Transverse colon (tissue), 4 donors: ENCODE measurements at regions not wholly inside any gene's neighbourhood (a gene's known extent, or its start where the extent isn't known, plus 50 kb on each side); places are given as distances from the start of the nearest gene placed in this dataset.

Experiments used
- DNase-seq: peaks from one replicate; pipeline ENCODE4 v3.0.0-alpha.2; 2019
- H3K27ac ChIP-seq, 4 donors: fragments of 200-600 bp; sonication (generic); 2 replicates each; pipeline ENCODE4 v1.5.1; 2016 to 2018; ENCODE audit warnings: inconsistent platforms in 4 of 4
- H3K27me3 ChIP-seq: fragments of 200-600 bp; sonication (generic); 2 replicates; pipeline ENCODE4 v1.5.1; 2017; ENCODE audit warnings: inconsistent platforms
- H3K36me3 ChIP-seq, 4 donors: fragments of 200-600 bp; sonication (generic); 2 replicates each; pipeline ENCODE4 v1.5.1; 2017 to 2019; ENCODE audit warnings: inconsistent platforms in 4 of 4
- H3K4me1 ChIP-seq, 4 donors: fragments of 200-600 bp; sonication (generic); 2 replicates each; pipeline ENCODE4 v1.5.1; 2017 to 2020; ENCODE audit warnings: inconsistent platforms in 4 of 4
- H3K4me3 ChIP-seq, 4 donors: fragments of 200-600 bp; sonication (generic); 1 replicate in 1 of 4; 2 replicates in 3 of 4; pipeline versions ENCODE4 v1.5.1 to v1.6.1; 2017 to 2019; ENCODE audit warnings: inconsistent platforms in 4 of 4
- H3K9me3 ChIP-seq, 2 donors: fragments of 200-600 bp; sonication (generic); 2 replicates each; pipeline ENCODE4 v1.5.1; 2017 to 2019; ENCODE audit warnings: inconsistent platforms in 2 of 2
- CTCF ChIP-seq, 5 experiments: fragments of 200-600 bp in 3 of 5; fragments of 450-650 bp in 2 of 5; sonication (generic) in 3 of 5; IDR thresholded peaks; 1 replicate in 2 of 5; 2 replicates in 3 of 5; pipeline ENCODE4 v1.5.1; 2016 to 2017; ENCODE audit warnings: antibody characterized with exemption in 5 of 5, inconsistent platforms in 3 of 5, mild to moderate bottlenecking in 2 of 5, moderate library complexity in 1 of 5
- EP300 ChIP-seq: sonication (generic); formaldehyde crosslinking; IDR thresholded peaks from one replicate; pipeline ENCODE4 v1.6.1; 2017; ENCODE audit warnings: antibody characterized with exemption, low read depth
- POLR2A ChIP-seq: fragments of 450-650 bp; IDR thresholded peaks from one replicate; pipeline ENCODE4 v1.6.1; 2016; ENCODE audit warnings: antibody characterized with exemption, mild to moderate bottlenecking, moderate library complexity
- POLR2AphosphoS5 ChIP-seq, 3 donors: sonication (generic); formaldehyde crosslinking; IDR thresholded peaks; one replicate each; pipeline ENCODE4 v1.6.1; 2016; ENCODE audit warnings: antibody characterized with exemption in 3 of 3
- WGBS, 2 donors: methylation state at CpG; one replicate each; pipeline ENCODE4 v1.1.5; 2018; ENCODE audit warnings: low coverage in 1 of 2; 5-methylcytosine and 5-hydroxymethylcytosine counted together
- in situ Hi-C, 4 donors: fragments of 200-750 bp; cut with MboI; loops; one replicate each; pipeline versions ENCODE4 v1.15.0 to v1.15.1; 2017; ENCODE audit warnings: low sequenced_read_pairs in 3 of 4, low pct_ligation_motif_present in 1 of 4, low pct_unique_long_range_greater_than_20kb in 1 of 4
- intact Hi-C: fragments of 100-400 bp; cut with DNase I; formaldehyde crosslinking; loops from one replicate; pipeline ENCODE4 v1.15.1; 2023; ENCODE audit warnings: low total_unique reads

- Histone ChIP-seq H3K27ac (peak overlapping the region in 1 of 4 donors; percentile 39), H3K9me3 (no peaks in the 10 kb centered on the region), H3K4me3 (no peak overlapping the region), H3K4me1 (peaks cover 0 to 4% (median 0%) of the 10 kb centered on the region in 4 donors), H3K36me3 (no peaks in the 10 kb centered on the region), H3K27me3 (no peaks in the 10 kb centered on the region)
- 89 to 100% methylated on average over 2 of the region's 2 CpGs for WGBS, 2 donors
- DNase-seq, result no peak
- TF ChIP-seq EP300 (no peak), CTCF (IDR thresholded peaks at IDR 0.05) (no peak), POLR2A (no peak), POLR2AphosphoS5 (IDR thresholded peaks at IDR 0.05) (no peak)
- intact Hi-C loops, result no loop called here
- in situ Hi-C loops, result no loop called here
Observed at GRCh38 chr2:160694221-160694620, 200.6 kb upstream of the RBMS1 start.

- Histone ChIP-seq H3K36me3 (no peaks in the 10 kb centered on the region), H3K27ac (peak overlapping the region in 1 of 4 donors; percentile 39), H3K4me1 (peaks cover 0 to 4% (median 0%) of the 10 kb centered on the region in 4 donors), H3K27me3 (no peaks in the 10 kb centered on the region), H3K9me3 (no peaks in the 10 kb centered on the region), H3K4me3 (no peak overlapping the region)
- TF ChIP-seq CTCF (IDR thresholded peaks at IDR 0.05) (no peak), POLR2AphosphoS5 (IDR thresholded peaks at IDR 0.05) (no peak), EP300 (no peak), POLR2A (no peak)
- DNase-seq, result peak; percentile 31
- 44 to 83% methylated on average over 1 to 2 of the region's 2 CpGs for WGBS, 2 donors
- intact Hi-C loops (no loop called here), in situ Hi-C loops (no loop called here)
Observed at GRCh38 chr2:160694631-160695030, 201.0 kb upstream of the RBMS1 start.

- no peak overlapping the region for H3K4me3 ChIP-seq
- DNase-seq, result no peak
- peaks cover 0 to 4% (median 0%) of the 10 kb centered on the region in 4 donors for H3K4me1 ChIP-seq
- in situ Hi-C loops, result no loop called here
- TF ChIP-seq CTCF (IDR thresholded peaks at IDR 0.05) (no peak), POLR2A (no peak), EP300 (no peak), POLR2AphosphoS5 (IDR thresholded peaks at IDR 0.05) (no peak)
- H3K27ac ChIP-seq, result peak overlapping the region in 3 of 4 donors; percentile 17 to 38 (median 19)
- no peaks in the 10 kb centered on the region for H3K36me3 ChIP-seq
- intact Hi-C loops, result no loop called here
- 60% methylated on average over 3 of the region's 3 CpGs; no CpG with 5 or more reads in 1 of the 2 donors for WGBS, 2 donors
- H3K27me3 ChIP-seq, result no peaks in the 10 kb centered on the region
- no peaks in the 10 kb centered on the region for H3K9me3 ChIP-seq
Observed at GRCh38 chr2:160695402-160696086, 201.9 kb upstream of the RBMS1 start.

- intact Hi-C loops (no loop called here), in situ Hi-C loops (no loop called here)
- Histone ChIP-seq H3K9me3 (no peaks in the 10 kb centered on the region), H3K27me3 (no peaks in the 10 kb centered on the region), H3K4me1 (peaks cover 0 to 4% (median 0%) of the 10 kb centered on the region in 4 donors), H3K27ac (peak overlapping the region in 1 of 4 donors; percentile 38), H3K36me3 (no peaks in the 10 kb centered on the region), H3K4me3 (no peak overlapping the region)
- TF ChIP-seq CTCF (IDR thresholded peaks at IDR 0.05), result no peak
- no peak for TF ChIP-seq POLR2A
- no peak for TF ChIP-seq EP300
- no peak for TF ChIP-seq POLR2AphosphoS5 (IDR thresholded peaks at IDR 0.05)
- WGBS, 2 donors, result 57 to 76% methylated on average over 1 to 2 of the region's 2 CpGs
- DNase-seq, result no peak
Observed at GRCh38 chr2:160696087-160696452, 202.5 kb upstream of the RBMS1 start.
